HFFc6 (cell line): ENCODE measurements at regions not wholly inside any gene's neighbourhood (a gene's known extent, or its start where the extent isn't known, plus 50 kb on each side); places are given as distances from the start of the nearest gene placed in this dataset.
"Not testable (repeated sequence)": the region's sequence is repeated elsewhere in the genome, so short reads cannot be mapped to it uniquely, and the experiment has no call there.

Source experiments
- DNase-seq: peaks from one replicate; pipeline ENCODE4 v3.0.0-alpha.2; 2018
- H3K27ac Mint-ChIP-seq: 2 replicates; pipeline ENCODE4 v1.8.0; 2020; ENCODE audit warnings: mild to moderate bottlenecking, mixed read lengths
- H3K27me3 Mint-ChIP-seq: 2 replicates; pipeline ENCODE4 v1.8.0; 2021; ENCODE audit warnings: mild to moderate bottlenecking, moderate library complexity, mixed read lengths; ENCODE audit not compliant: insufficient read depth
- H3K36me3 Mint-ChIP-seq: 2 replicates; pipeline ENCODE4 v1.8.0; 2021; ENCODE audit warnings: low read depth, mixed read lengths
- H3K4me1 Mint-ChIP-seq: 2 replicates; pipeline ENCODE4 v1.8.0; 2020; ENCODE audit warnings: low read depth, mixed read lengths
- H3K4me3 Mint-ChIP-seq: 2 replicates; pipeline ENCODE4 v1.8.0; 2020; ENCODE audit warnings: mild to moderate bottlenecking, moderate library complexity, mixed read lengths
- H3K9me3 Mint-ChIP-seq: 2 replicates; pipeline ENCODE4 v1.8.0; 2020; ENCODE audit warnings: mild to moderate bottlenecking, mixed read lengths
- CTCF ChIP-seq: fragments of 200-600 bp; sonication (generic); IDR thresholded peaks from 2 replicates; pipeline ENCODE4 v1.5.0; 2021; ENCODE audit warnings: antibody characterized with exemption, mild to moderate bottlenecking

GRCh38 chr17:22158364-22158763 is 466.0 kb downstream of the KCNJ18 start:
- no peak for DNase-seq
- no peak overlapping the region for H3K27ac Mint-ChIP-seq
- no peak for TF ChIP-seq CTCF
- no peaks in the 10 kb centered on the region for H3K36me3 Mint-ChIP-seq
- H3K9me3 Mint-ChIP-seq: peaks cover 16% of the 10 kb centered on the region
- no peaks in the 10 kb centered on the region for H3K4me1 Mint-ChIP-seq
- H3K27me3 Mint-ChIP-seq: no peaks in the 10 kb centered on the region
- H3K4me3 Mint-ChIP-seq: no peak overlapping the region

- Mint-ChIP-seq H3K27me3 (no peaks in the 10 kb centered on the region), H3K4me3 (no peak overlapping the region), H3K9me3 (peaks cover 9% of the 10 kb centered on the region), H3K27ac (no peak overlapping the region), H3K4me1 (no peaks in the 10 kb centered on the region), H3K36me3 (no peaks in the 10 kb centered on the region)
- no peak for DNase-seq
- TF ChIP-seq CTCF: no peak
These were observed 469.1 kb downstream of the KCNJ18 start for GRCh38 chr17:22161376-22161775.

GRCh38 chr17:22171631-22172030 is 479.3 kb downstream of the KCNJ18 start:
- Mint-ChIP-seq H3K36me3 (peaks cover 7% of the 10 kb centered on the region; the same call in 1 of the 2 replicates), H3K27me3 (no peaks in the 10 kb centered on the region), H3K27ac (no peak overlapping the region), H3K4me3 (no peak overlapping the region), H3K9me3 (peaks cover 29% of the 10 kb centered on the region), H3K4me1 (no peaks in the 10 kb centered on the region)
- no peak for DNase-seq
- no peak for TF ChIP-seq CTCF

GRCh38 chr17:22193113-22193512 is 500.8 kb downstream of the KCNJ18 start:
- no peak for TF ChIP-seq CTCF
- Mint-ChIP-seq H3K36me3 (no peaks in the 10 kb centered on the region), H3K9me3 (peaks cover 11% of the 10 kb centered on the region), H3K4me1 (no peaks in the 10 kb centered on the region), H3K27ac (no peak overlapping the region), H3K4me3 (no peak overlapping the region), H3K27me3 (no peaks in the 10 kb centered on the region; the same call in 1 of the 2 replicates)
- DNase-seq: no peak

- H3K36me3 Mint-ChIP-seq, H3K27ac Mint-ChIP-seq: not testable (repeated sequence)
These were observed 507.9 kb downstream of the KCNJ18 start for GRCh38 chr17:22200187-22200586.

GRCh38 chr17:22202702-22203101 is 510.4 kb downstream of the KCNJ18 start:
- peaks cover 53% of the 10 kb centered on the region for H3K9me3 Mint-ChIP-seq

More at GRCh38 chr17:22200187-22200586, 507.9 kb downstream of the KCNJ18 start:
- not testable (repeated sequence) for H3K27me3 Mint-ChIP-seq, H3K4me1 Mint-ChIP-seq, DNase-seq, H3K4me3 Mint-ChIP-seq
- peaks cover 41% of the 10 kb centered on the region for H3K9me3 Mint-ChIP-seq

More at GRCh38 chr17:22202702-22203101, 510.4 kb downstream of the KCNJ18 start:
- no peak for DNase-seq
- no peak for TF ChIP-seq CTCF
- H3K27me3 Mint-ChIP-seq: no peaks in the 10 kb centered on the region
- H3K4me1 Mint-ChIP-seq: no peaks in the 10 kb centered on the region
- H3K4me3 Mint-ChIP-seq: no peak overlapping the region
- H3K36me3 Mint-ChIP-seq: no peaks in the 10 kb centered on the region
- no peak overlapping the region for H3K27ac Mint-ChIP-seq
